ENCODE measurements at regions not wholly inside any gene's neighbourhood (a gene's known extent, or its start where the extent isn't known, plus 50 kb on each side); places are given as distances from the start of the nearest gene placed in this dataset.
A peak's percentile ranks its signal among the peaks of the same experiment; 100 is the strongest.
"Not testable (repeated sequence)": the region's sequence is repeated elsewhere in the genome, so short reads cannot be mapped to it uniquely, and the experiment has no call there.

DNA sequence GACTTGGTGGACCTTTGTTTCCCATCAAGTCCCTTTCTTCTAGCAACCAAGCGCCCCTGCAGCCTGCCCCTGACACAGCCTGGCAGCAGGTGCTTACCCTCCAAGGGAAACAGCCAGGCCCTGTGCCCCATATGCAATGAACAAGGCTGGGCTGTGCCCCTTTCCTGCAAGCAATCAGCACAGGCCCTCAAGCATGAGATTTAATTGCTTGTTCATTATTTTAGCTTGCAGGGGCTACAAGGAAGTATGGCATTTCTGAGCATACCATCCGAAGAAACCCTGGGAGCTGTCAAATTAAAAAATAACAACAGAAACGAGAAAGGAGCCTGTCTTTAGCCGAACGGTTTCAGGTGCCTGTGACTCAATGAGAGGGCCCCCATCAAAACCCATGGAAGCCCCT, 522.9 kb upstream of the ARID1B start:
- Mint-ChIP-seq H3K4me3 (no peak overlapping the region), H3K9me3 (ENCODE audit: low read depth) (peaks cover 3% of the 10 kb centered on the region), H3K27me3 (no peaks in the 10 kb centered on the region), H3K4me1 (ENCODE audit: low read depth) (peaks cover 19% of the 10 kb centered on the region), H3K27ac (no peak overlapping the region), H3K36me3 (peaks cover 7% of the 10 kb centered on the region)

DNA sequence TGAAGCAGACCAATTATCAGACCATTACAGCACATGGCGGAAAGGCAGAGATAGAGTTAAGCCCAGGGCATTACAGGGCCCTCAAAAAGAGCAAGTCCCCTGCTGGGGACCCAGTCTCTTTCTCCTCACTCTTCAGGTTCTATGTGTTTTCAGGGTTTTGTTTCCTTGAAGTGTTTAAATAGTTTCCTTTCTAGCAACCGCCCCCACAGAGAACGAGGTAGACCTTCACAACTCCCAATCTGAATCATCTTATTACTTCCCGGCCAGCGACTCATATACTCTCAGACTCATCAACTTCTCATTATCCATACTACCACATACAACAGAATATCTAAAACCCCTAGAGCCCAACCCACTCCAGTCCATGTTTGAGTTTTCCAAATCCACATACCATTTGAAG, 526.6 kb upstream of the ARID1B start:
- Mint-ChIP-seq H3K27ac (peak overlapping the region; percentile 85), H3K9me3 (ENCODE audit: low read depth) (peaks cover 3% of the 10 kb centered on the region), H3K27me3 (no peaks in the 10 kb centered on the region), H3K36me3 (peaks cover 7% of the 10 kb centered on the region), H3K4me3 (no peak overlapping the region), H3K4me1 (ENCODE audit: low read depth) (peaks cover 14% of the 10 kb centered on the region)

DNA sequence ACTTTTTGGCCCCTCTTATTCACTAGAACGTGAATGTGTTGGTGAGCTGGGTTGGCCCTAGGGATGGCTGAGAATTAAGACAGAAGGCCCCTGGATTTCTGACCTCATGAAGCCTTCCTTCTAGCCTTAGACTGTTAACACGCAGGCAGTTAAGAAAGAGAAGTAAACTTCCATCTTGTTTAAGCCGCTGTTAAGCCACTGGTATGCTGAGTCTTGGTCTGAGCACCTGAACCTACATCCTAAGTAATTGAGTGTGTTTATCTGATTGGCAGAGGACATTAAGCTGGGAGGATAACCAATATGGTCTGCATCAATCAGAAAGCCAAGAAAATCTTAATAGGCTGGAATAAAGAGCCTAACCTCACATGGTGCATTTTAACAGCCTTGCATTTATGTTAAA, 535.0 kb upstream of the ARID1B start:
- no peak overlapping the region for H3K4me3 Mint-ChIP-seq
- peaks cover 5% of the 10 kb centered on the region for H3K9me3 Mint-ChIP-seq (ENCODE audit: low read depth)
- no peaks in the 10 kb centered on the region for H3K4me1 Mint-ChIP-seq (ENCODE audit: low read depth)
- H3K27me3 Mint-ChIP-seq, result no peaks in the 10 kb centered on the region
- no peaks in the 10 kb centered on the region for H3K36me3 Mint-ChIP-seq
- no peak overlapping the region for H3K27ac Mint-ChIP-seq

DNA sequence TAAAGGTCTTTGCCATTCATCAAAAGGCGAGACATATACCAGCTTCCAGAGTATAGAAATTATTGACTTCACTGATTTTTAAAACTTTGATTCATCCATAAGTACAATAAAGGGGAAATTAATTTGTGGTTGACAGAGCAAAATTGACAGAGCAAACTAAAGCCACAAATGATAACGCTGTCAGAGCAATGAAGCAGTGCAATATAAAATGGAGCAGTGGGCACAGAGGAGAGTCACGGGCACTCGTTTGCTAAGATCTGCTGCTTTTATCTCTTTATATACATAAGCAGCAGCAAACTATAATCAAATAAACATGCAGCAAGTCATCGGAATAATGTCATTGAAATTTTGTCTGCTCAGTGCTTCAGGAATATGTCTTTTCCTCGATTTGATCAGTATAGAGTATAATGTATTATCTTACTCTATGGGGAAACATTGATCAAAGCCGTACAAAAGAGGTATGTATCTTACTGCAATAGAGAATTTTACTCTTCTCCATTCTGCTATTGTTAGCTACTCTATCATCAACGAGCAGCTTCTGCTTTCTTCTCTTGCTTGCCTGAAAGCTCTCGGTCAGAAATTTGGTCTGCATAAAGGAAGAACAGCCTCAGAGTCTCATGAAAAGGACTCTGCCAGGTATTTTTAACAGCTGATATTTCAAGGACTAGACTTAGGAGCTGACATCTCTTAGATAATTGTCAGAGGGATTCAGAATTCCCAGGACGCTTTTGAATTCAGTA, 546.0 kb upstream of the ARID1B start:
- Mint-ChIP-seq H3K27me3 (no peaks in the 10 kb centered on the region), H3K27ac (no peak overlapping the region), H3K4me3 (no peak overlapping the region), H3K9me3 (ENCODE audit: low read depth) (no peaks in the 10 kb centered on the region), H3K4me1 (ENCODE audit: low read depth) (peaks cover 1% of the 10 kb centered on the region), H3K36me3 (no peaks in the 10 kb centered on the region)

DNA sequence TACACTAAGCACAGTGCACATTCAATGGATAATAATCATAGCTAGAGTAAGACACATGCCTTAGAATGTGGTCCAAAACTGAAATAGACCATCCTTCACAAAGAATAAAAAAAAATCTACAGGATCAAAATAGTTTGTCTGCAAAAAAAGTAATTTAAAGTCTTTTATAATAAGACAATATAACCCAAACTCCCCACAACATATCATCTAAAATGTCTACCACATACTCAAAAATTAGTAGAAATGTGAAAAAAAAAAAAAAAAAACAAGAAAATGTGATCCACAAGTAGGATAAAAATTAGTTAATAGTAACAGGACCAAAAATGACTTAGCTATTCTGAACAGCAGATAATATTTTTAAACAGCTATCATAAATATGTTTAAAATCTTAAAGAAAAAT, 557.2 kb upstream of the ARID1B start:
- H3K27ac Mint-ChIP-seq, result no peak overlapping the region

DNA sequence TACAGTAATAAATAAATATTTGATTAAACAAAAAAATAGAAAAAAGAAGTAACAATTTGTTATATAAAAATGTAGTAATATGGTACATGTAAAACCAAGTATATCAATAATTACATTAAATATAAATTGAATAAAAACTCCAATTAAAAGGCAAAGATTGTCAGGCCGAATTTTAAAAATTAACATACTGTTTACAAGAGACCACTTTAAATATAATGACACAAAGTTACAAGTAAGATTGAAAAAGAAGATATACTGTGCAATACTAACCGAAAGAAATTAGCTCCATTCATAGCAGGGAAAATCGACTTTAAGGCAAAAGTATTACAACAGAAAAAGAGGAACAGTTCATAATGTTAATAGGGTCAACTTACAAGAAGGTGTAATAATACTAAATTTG, 571.5 kb upstream of the ARID1B start:
- peaks cover 3% of the 10 kb centered on the region for H3K36me3 Mint-ChIP-seq
- no peak overlapping the region for H3K4me3 Mint-ChIP-seq
- peaks cover 18% of the 10 kb centered on the region for H3K9me3 Mint-ChIP-seq (ENCODE audit: low read depth)
- no peaks in the 10 kb centered on the region for H3K27me3 Mint-ChIP-seq
- no peak overlapping the region for H3K27ac Mint-ChIP-seq
- H3K4me1 Mint-ChIP-seq (ENCODE audit: low read depth), result no peaks in the 10 kb centered on the region

More for the DNA sequence above, 557.2 kb upstream of the ARID1B start:
- Mint-ChIP-seq H3K4me3 (no peak overlapping the region), H3K4me1 (ENCODE audit: low read depth) (no peaks in the 10 kb centered on the region), H3K36me3 (peaks cover 10% of the 10 kb centered on the region), H3K9me3 (ENCODE audit: low read depth) (peaks cover 13% of the 10 kb centered on the region), H3K27me3 (peaks cover 7% of the 10 kb centered on the region)

DNA sequence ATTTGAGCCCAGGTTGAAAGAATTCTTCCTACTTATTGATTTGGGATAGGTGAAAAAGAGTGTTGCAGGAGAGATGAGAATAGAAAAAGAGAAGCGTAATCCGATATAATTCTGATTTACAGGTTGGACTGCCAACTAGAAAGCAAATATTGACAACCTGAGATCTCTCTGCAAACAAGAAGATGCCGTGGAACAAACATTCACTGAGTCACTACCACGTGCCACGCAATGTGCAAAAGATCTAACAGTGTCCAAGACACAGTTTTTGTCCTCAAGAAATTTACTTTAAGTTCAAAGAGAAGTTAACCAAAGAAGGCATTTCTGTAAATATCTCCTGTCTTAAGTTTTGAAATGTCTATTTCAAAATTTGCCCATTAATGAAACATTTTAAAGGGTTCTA, 578.0 kb upstream of the ARID1B start:
- Mint-ChIP-seq H3K27ac (no peak overlapping the region), H3K9me3 (ENCODE audit: low read depth) (no peaks in the 10 kb centered on the region), H3K4me3 (no peak overlapping the region), H3K36me3 (no peaks in the 10 kb centered on the region), H3K27me3 (no peaks in the 10 kb centered on the region), H3K4me1 (ENCODE audit: low read depth) (peaks cover 19% of the 10 kb centered on the region)

DNA sequence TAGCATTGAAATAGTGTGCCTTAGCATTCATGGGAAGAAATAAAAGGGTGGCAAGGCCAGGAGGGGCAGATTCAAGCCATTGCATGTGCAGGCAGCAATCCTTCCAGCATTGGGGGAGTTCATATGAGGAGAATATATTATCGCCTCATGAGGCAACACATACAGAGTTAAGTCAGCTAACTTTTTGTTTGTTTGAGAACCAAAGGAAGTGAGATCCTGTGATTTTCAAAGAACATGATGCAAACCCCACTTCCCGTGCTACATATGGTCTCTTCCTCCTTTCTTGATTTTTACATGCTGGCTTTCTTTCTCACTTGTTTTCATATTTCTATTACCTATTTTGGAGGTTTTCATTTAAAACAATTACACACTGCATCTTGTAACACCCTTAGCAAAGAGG, 579.7 kb upstream of the ARID1B start:
- Mint-ChIP-seq H3K36me3 (no peaks in the 10 kb centered on the region), H3K4me3 (no peak overlapping the region), H3K27me3 (no peaks in the 10 kb centered on the region), H3K27ac (peak overlapping the region; percentile 35), H3K9me3 (ENCODE audit: low read depth) (peaks cover 5% of the 10 kb centered on the region), H3K4me1 (ENCODE audit: low read depth) (peaks cover 26% of the 10 kb centered on the region)

DNA sequence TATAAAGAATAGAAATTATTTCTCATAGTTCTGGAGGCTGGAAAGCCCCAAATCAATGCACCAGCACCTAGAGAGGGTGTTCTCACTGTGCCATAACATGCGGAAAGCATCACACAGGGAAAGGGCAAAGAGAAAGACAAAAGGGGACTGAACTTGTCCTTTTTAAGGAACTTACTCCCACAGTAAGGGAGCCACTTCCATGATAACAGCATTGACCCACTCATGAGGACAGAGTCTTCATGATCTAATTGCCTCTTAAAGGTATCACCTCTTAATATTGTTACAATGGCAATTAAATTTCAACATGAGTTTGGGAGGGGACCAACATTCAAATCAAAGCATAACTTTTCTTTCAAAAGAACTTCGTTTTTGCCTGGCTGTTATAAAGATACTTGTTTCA, 582.2 kb upstream of the ARID1B start:
- Mint-ChIP-seq H3K27ac (no peak overlapping the region), H3K36me3 (no peaks in the 10 kb centered on the region), H3K27me3 (no peaks in the 10 kb centered on the region), H3K4me1 (ENCODE audit: low read depth) (peaks cover 33% of the 10 kb centered on the region), H3K4me3 (no peak overlapping the region), H3K9me3 (ENCODE audit: low read depth) (peaks cover 5% of the 10 kb centered on the region)

DNA sequence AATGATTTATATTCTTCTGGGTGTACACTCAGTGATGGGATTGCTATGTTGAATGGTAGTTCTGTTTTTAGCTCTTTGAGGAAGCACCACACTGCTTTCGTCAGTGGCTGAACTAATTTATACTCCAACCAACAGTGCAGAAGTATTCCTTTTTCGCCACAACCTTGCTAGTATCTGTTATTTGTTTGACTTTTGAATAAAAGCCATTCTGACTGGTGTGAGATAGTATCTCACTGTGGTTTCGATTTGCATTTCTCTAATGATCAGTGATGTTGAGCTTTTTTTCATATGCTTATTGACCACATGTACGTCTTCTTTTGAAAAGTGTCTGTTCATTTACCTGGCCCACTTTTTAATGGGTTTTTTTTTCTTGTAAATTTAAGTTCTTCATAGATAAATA, 583.8 kb upstream of the ARID1B start:
- Mint-ChIP-seq H3K4me1 (ENCODE audit: low read depth) (peaks cover 30% of the 10 kb centered on the region), H3K9me3 (ENCODE audit: low read depth) (peaks cover 5% of the 10 kb centered on the region), H3K27me3 (no peaks in the 10 kb centered on the region), H3K4me3 (no peak overlapping the region), H3K36me3 (no peaks in the 10 kb centered on the region), H3K27ac (peak overlapping the region; percentile 29)

DNA sequence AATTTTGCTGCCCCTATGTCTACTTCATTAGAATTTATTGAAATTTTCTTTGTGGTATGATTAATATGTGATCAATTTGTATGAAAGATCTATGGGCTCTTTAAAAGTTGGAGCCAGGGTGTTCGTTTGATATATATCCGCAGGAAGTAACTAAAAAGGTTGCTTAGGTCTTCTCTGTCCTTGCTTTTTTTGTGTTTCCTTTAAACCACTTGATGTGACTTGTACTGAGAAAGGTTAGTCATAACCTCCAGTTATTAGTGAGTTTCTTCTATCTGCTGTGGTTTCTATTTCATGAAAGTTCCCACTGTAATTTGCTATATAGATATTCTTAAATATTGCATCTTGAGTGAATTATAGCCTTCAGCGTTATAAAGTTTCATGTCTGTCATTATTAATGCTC, 585.3 kb upstream of the ARID1B start:
- H3K27me3 Mint-ChIP-seq, result no peaks in the 10 kb centered on the region
- peak overlapping the region; percentile 86 for H3K27ac Mint-ChIP-seq
- H3K9me3 Mint-ChIP-seq (ENCODE audit: low read depth), result peaks cover 5% of the 10 kb centered on the region
- H3K4me3 Mint-ChIP-seq, result peak overlapping the region; percentile 58
- peaks cover 18% of the 10 kb centered on the region for H3K4me1 Mint-ChIP-seq (ENCODE audit: low read depth)
- H3K36me3 Mint-ChIP-seq, result no peaks in the 10 kb centered on the region

DNA sequence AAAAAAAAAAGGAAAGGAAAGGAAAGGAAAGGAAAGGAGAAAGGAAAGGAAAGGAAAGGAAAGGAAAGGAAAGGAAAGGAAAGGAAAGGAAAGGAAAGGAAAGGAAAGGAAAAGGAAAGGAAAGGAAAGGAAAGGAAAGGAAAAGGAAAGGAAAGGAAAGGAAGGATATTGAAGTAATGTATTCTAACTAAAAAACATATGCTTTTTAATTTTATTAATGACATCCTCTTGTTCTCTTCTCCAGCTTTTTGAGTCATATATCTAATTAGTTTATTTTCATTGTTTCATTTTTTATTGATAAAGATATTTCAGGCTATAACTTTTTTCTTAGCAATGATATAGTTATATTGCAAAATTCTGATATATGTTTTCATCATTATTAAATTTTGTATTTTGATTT, 585.8 kb upstream of the ARID1B start:
- H3K4me1 Mint-ChIP-seq (ENCODE audit: low read depth), result peaks cover 15% of the 10 kb centered on the region
- H3K4me3 Mint-ChIP-seq; H3K27me3 Mint-ChIP-seq; H3K36me3 Mint-ChIP-seq; H3K27ac Mint-ChIP-seq; H3K9me3 Mint-ChIP-seq (ENCODE audit: low read depth): not testable (repeated sequence)

DNA sequence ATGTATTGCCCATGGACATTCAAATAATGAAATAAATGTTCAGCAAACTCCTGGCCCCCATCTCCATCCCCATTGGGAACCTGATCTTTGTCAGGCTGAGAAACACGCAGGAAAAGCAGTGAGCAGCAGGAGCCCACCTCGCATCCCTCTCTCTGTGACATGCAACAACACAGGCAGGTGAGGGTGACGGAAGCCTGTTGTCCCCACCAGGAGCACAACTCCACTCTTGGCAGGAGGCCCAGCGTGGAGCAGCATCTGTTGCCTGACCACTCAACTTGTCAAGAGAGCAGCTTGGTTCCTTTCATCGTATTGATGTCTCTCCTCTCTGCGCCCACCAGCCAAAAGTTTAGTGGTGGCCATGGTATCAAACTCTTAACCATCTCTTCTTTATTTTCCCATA, 586.9 kb upstream of the ARID1B start:
- H3K27ac Mint-ChIP-seq, result no peak overlapping the region
- H3K27me3 Mint-ChIP-seq, result no peaks in the 10 kb centered on the region
- no peak overlapping the region for H3K4me3 Mint-ChIP-seq
- no peaks in the 10 kb centered on the region for H3K36me3 Mint-ChIP-seq
- H3K4me1 Mint-ChIP-seq (ENCODE audit: low read depth), result peaks cover 14% of the 10 kb centered on the region
- peaks cover 5% of the 10 kb centered on the region for H3K9me3 Mint-ChIP-seq (ENCODE audit: low read depth)

DNA sequence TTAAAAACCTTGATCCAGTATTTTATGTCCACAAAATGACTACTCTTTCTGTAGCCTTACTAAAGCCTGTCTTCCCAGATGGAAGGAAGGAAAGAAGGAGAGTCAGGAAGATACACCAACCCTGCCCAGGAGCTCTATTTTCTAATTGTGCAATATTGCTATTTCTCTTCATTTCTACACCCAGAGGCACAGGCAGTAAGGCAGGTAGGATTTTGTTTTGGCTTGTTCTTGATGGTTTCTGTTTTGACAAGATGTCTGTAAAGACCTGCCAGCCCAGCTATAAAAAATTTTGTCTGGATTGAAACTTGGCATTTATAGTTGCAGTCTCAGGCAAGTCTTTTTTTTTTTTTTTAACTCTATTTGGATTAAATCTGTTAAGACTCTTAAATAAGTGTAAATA, 587.5 kb upstream of the ARID1B start:
- peaks cover 14% of the 10 kb centered on the region for H3K4me1 Mint-ChIP-seq (ENCODE audit: low read depth)
- H3K27me3 Mint-ChIP-seq, result no peaks in the 10 kb centered on the region
- no peak overlapping the region for H3K4me3 Mint-ChIP-seq
- peaks cover 5% of the 10 kb centered on the region for H3K9me3 Mint-ChIP-seq (ENCODE audit: low read depth)
- H3K27ac Mint-ChIP-seq, result no peak overlapping the region
- H3K36me3 Mint-ChIP-seq, result no peaks in the 10 kb centered on the region

DNA sequence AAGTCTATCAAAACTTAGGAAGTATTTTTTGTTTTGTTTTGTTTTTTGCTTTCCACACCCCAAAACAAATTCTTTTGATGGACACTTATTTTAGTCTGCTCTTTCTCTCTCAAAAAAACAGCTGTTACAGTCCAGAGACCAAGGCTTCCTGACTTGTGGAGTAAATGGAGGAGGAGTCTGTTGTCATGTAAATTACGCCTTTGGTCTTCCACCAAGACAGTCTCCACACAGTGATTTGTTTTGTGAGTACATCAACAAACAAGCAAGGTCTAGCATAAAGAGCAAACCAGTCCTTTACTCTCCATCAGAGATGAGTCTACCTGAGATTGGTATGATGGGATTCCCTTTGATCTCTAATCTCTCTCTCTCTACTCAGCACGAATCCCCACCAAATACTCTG, 588.0 kb upstream of the ARID1B start:
- no peaks in the 10 kb centered on the region for H3K27me3 Mint-ChIP-seq
- peaks cover 14% of the 10 kb centered on the region for H3K4me1 Mint-ChIP-seq (ENCODE audit: low read depth)
- H3K9me3 Mint-ChIP-seq (ENCODE audit: low read depth), result peaks cover 5% of the 10 kb centered on the region
- H3K36me3 Mint-ChIP-seq, result no peaks in the 10 kb centered on the region
- H3K4me3 Mint-ChIP-seq, result no peak overlapping the region
- no peak overlapping the region for H3K27ac Mint-ChIP-seq

DNA sequence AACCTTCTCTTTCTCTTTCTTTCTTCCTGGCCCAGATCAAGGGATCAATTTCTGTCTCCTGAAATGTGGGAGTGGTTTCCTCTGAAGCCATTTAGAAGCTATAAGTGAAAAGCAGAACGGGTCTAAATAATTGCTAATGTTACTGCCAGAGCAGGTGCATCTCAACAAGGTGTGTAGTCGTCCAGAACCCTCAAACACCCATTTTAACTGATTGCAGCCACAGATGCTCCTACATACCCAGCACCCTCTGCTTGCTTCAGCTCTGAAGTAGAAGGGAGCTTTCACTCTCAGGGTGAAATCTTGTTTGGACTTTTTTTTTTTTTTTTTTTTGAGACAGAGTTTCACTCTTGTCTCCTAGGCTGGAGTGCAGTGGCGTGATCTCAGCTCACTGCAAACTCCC, 592.1 kb upstream of the ARID1B start:
- no peak overlapping the region for H3K27ac Mint-ChIP-seq
- H3K4me1 Mint-ChIP-seq (ENCODE audit: low read depth), result no peaks in the 10 kb centered on the region

More for the DNA sequence above, 592.1 kb upstream of the ARID1B start:
- no peak overlapping the region for H3K4me3 Mint-ChIP-seq
- no peaks in the 10 kb centered on the region for H3K27me3 Mint-ChIP-seq
- H3K36me3 Mint-ChIP-seq, result no peaks in the 10 kb centered on the region
- no peaks in the 10 kb centered on the region for H3K9me3 Mint-ChIP-seq (ENCODE audit: low read depth)

Data from activated naive CD8-positive, alpha-beta T cell (primary cell).